Activated CD8-positive, alpha-beta T cell treated with anti-CD3 and anti-CD28 coated beads, Interleukin-2, amount 10 ng/mL, durations not matched to agents 7 days and 5 days (primary cell): ENCODE measurements at regions not wholly inside any gene's neighbourhood (a gene's known extent, or its start where the extent isn't known, plus 50 kb on each side); places are given as distances from the start of the nearest gene placed in this dataset.
"Not testable (repeated sequence)": the region's sequence is repeated elsewhere in the genome, so short reads cannot be mapped to it uniquely, and the experiment has no call there.

ENCODE experiments used
- ATAC-seq: fragments of 150-1000 bp; cut with Tn5 transposase; one replicate; pipeline ENCODE4 v1.10.0; 2021; ENCODE audit warnings: moderate library complexity
- CTCF ChIA-PET: fragments of 350-600 bp; sonication (Branson Sonifier 250); formaldehyde crosslinking; loops from one replicate; lab custom pipeline; 2021; ENCODE audit warnings: antibody characterized with exemption; lab: Charles Lee
- POLR2A ChIA-PET: fragments of 350-600 bp; sonication (Branson Sonifier 250); formaldehyde crosslinking; loops from one replicate; lab custom pipeline; 2021; ENCODE audit warnings: antibody characterized with exemption; lab: Charles Lee
- DNase-seq: peaks from one replicate; pipeline ENCODE4 v3.0.0-alpha.2; 2020
- H3K27ac Mint-ChIP-seq: one replicate; pipeline ENCODE4 v1.8.0; 2021; ENCODE audit warnings: mild to moderate bottlenecking, mixed read lengths
- H3K27me3 Mint-ChIP-seq: one replicate; pipeline ENCODE4 v1.8.0; 2021; ENCODE audit warnings: low read depth, mixed read lengths
- H3K36me3 Mint-ChIP-seq: one replicate; pipeline ENCODE4 v1.8.0; 2021; ENCODE audit warnings: low read depth, mixed read lengths
- H3K4me1 Mint-ChIP-seq: one replicate; pipeline ENCODE4 v1.8.0; 2021; ENCODE audit warnings: low read depth, mixed read lengths
- H3K4me3 Mint-ChIP-seq: one replicate; pipeline ENCODE4 v1.8.0; 2021; ENCODE audit warnings: mild to moderate bottlenecking, mixed read lengths
- H3K9me3 Mint-ChIP-seq: one replicate; pipeline ENCODE4 v1.8.0; 2022; ENCODE audit warnings: mixed read lengths; ENCODE audit not compliant: insufficient read depth

DNA sequence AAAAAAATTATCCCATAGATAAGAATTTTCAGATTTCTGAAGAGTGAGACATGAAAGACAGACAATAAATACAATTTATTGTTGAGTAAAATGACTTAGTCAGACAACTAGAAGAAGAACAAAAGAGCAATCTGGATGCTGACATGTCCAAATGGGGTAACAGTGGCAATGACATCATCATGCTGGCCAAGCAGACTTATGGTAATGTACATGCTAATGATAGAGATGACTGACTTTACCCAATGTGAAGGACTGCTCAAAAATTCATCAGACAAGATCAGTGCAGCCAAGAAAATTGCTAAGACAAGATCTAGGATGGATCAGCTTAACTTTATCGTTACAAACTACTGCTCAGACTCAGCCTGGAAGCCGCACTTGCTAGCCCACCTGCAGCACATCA, 70.5 kb upstream of the SRD5A2 start:
- Mint-ChIP-seq H3K4me1 (no peaks in the 10 kb centered on the region), H3K9me3 (no peaks in the 10 kb centered on the region), H3K27ac (no peak overlapping the region), H3K27me3 (no peaks in the 10 kb centered on the region), H3K36me3 (no peaks in the 10 kb centered on the region), H3K4me3 (no peak overlapping the region)
- ATAC-seq, result no peak
- no peak for DNase-seq
- POLR2A ChIA-PET, result no interaction called here
- CTCF ChIA-PET, result no interaction called here

DNA sequence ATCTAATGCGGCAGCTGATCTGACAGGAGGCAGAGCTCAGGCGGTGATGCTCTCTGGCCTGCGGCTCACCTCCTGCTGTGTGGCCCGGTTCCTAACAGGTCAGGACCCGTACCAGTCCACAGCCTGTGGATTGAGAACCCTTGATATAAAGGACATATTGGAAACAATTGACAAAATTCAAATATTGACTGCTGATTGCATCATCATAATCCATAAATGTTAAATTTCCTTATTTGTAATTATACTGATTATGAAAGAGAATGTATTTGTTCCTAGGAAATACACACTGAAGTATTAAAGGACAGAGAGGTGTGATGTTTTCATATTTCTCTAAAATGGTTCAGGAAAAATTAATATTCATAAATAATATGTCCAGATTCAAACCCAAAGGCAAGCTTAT, 63.8 kb upstream of the SRD5A2 start:
- no peaks in the 10 kb centered on the region for H3K36me3 Mint-ChIP-seq
- H3K27me3 Mint-ChIP-seq, result peaks cover 10% of the 10 kb centered on the region
- ChIA-PET CTCF (no interaction called here), POLR2A (no interaction called here)
- H3K9me3 Mint-ChIP-seq, result no peaks in the 10 kb centered on the region
- no peak overlapping the region for H3K4me3 Mint-ChIP-seq
- no peaks in the 10 kb centered on the region for H3K4me1 Mint-ChIP-seq
- DNase-seq (no peak), ATAC-seq (no peak)
- no peak overlapping the region for H3K27ac Mint-ChIP-seq

- ATAC-seq, result no peak
- Mint-ChIP-seq H3K27me3 (peaks cover 10% of the 10 kb centered on the region), H3K27ac (no peak overlapping the region), H3K4me1 (no peaks in the 10 kb centered on the region), H3K36me3 (no peaks in the 10 kb centered on the region), H3K9me3 (no peaks in the 10 kb centered on the region), H3K4me3 (no peak overlapping the region)
- POLR2A ChIA-PET, result no interaction called here
- DNase-seq, result no peak
- CTCF ChIA-PET, result no interaction called here
These were observed 62.0 kb upstream of the SRD5A2 start for GRCh38 chr2:31642707-31643106.

DNA sequence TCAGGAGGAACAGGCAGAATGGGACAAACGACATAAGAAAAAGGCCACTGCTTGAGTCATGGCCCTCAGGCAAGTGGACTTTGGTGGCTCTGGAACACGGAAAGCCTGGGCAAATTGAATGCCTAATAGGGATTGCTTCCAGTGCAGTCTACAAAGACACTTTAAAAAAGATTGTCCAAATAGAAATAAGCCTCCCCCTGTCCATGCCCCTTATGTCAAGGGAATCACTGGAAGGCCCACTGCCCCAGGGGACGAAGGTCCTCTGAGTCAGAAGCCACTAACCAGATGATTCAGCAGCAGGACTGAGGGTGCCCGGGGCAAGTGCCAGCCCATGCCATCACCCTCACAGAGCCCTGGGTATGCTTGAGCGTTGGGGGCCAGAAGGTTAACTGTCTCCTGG, 51.5 kb upstream of the SRD5A2 start:
- POLR2A ChIA-PET, DNase-seq, H3K27ac Mint-ChIP-seq, H3K9me3 Mint-ChIP-seq, H3K4me3 Mint-ChIP-seq, H3K27me3 Mint-ChIP-seq, CTCF ChIA-PET, H3K36me3 Mint-ChIP-seq, ATAC-seq, H3K4me1 Mint-ChIP-seq: not testable (repeated sequence)
